Right lobe of liver (tissue), 6 donors: ENCODE measurements at regions not wholly inside any gene's neighbourhood (a gene's known extent, or its start where the extent isn't known, plus 50 kb on each side); places are given as distances from the start of the nearest gene placed in this dataset.

Source experiments
- ATAC-seq, 4 donors: fragments of 200-7000 bp; cut with Tn5 transposase; one replicate each; pipeline ENCODE4 v1.9.1; 2020; ENCODE audit warnings: mild to moderate bottlenecking in 4 of 4, moderate library complexity in 4 of 4
- DNase-seq, 3 donors: peaks; one replicate each; pipeline ENCODE4 v3.0.0-alpha.2; 2020
- H3K27ac ChIP-seq, 3 donors: fragments of 200-600 bp; one replicate each; pipeline ENCODE4 v1.8.0; 2022
- H3K27me3 ChIP-seq, 2 donors: fragments of 200-600 bp; one replicate each; pipeline ENCODE4 v1.8.0; 2022
- H3K36me3 ChIP-seq, 4 donors: fragments of 200-600 bp; sonication (generic) in 1 of 4; one replicate each; pipeline versions ENCODE4 v1.5.1 to v1.8.0; 2017 to 2022; ENCODE audit warnings: control low read depth in 1 of 4
- H3K4me1 ChIP-seq, 4 donors: fragments of 200-600 bp; sonication (generic) in 1 of 4; one replicate each; pipeline versions ENCODE4 v1.5.1 to v1.8.0; 2017 to 2022; ENCODE audit warnings: control low read depth in 1 of 4
- H3K4me3 ChIP-seq, 3 donors: fragments of 200-600 bp; one replicate each; pipeline ENCODE4 v1.8.0; 2022
- H3K9me3 ChIP-seq, 4 donors: fragments of 200-600 bp; sonication (generic) in 1 of 4; one replicate each; pipeline versions ENCODE4 v1.5.1 to v1.8.0; 2017 to 2022; ENCODE audit warnings: control low read depth in 1 of 4
- CTCF ChIP-seq, 4 donors: fragments of 200-600 bp in 3 of 4; fragments of 450-650 bp in 1 of 4; IDR thresholded peaks; one replicate each; pipeline versions ENCODE4 v1.5.1 to v1.8.0; 2016 to 2022; ENCODE audit warnings: antibody characterized with exemption in 4 of 4, mild to moderate bottlenecking in 2 of 4
- POLR2A ChIP-seq: fragments of 450-650 bp; IDR thresholded peaks from one replicate; pipeline ENCODE4 v1.6.1; 2017; ENCODE audit warnings: antibody characterized with exemption, mild to moderate bottlenecking
- WGBS: methylation state at CpG from one replicate; pipeline ENCODE4 v1.1.6; 2018; ENCODE audit warnings: low coverage, low lambda C conversion rate; ENCODE audit not compliant: insufficient coverage; ENCODE audit errors: missing lambda C conversion rate; 5-methylcytosine and 5-hydroxymethylcytosine counted together
- intact Hi-C, 2 donors: fragments of 100-400 bp; cut with DNase I; formaldehyde crosslinking; loops; one replicate each; pipeline versions ENCODE4 v1.11.2 to v1.14.1; 2022
- donor health status: DM: no; HTN: yes; CAD: no.
- donor health status: DM: no; HTN: no; CAD: no.
- donor health status: DM: no; HTN: no; CAD: no.
- donor health status: DM: no; HTN: yes; CAD: no.
- donor health status: DM: no; HTN: yes; CAD: no.

DNA sequence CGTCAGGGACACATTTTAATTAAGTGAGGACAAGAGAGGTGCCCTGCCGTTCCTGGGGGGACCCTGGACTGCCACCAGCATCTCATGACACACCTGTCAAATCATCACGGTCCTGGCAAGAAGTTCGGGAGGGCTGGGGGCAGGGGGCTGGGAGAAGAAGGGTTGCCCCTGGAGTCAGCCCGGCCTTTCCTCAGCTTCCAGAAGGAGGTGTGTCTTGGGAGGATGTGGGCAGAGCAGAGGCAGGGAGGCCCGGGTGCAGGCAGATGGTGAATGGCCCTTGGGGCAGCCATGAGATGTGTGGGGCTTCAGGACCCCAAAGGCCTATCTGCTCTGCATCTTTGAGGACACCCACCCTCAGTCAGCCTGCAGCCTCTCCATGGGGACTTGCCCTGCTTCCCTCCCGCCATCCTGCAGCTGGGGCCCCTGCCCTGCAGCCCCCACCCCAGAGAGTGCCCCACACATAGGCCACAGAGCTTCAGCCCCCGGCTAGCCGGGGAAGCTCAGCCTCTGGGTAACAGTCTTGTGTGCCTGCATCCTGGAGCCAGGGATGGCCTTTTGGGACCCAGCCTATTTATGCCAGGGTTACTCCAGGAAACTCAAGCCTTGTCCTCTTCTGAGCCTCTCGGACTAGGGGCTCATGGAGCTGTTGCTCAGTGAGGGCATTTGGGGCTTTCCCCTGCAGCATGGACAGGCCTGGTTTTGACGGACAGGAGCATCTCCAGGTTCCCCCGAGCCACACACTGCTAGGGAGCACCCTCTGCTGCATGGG lies 178.5 kb downstream of the KIF26A start:
- Histone ChIP-seq H3K9me3 (no peaks in the 10 kb centered on the region), H3K4me1 (no peaks in the 10 kb centered on the region), H3K36me3 (no peaks in the 10 kb centered on the region), H3K27me3 (no peaks in the 10 kb centered on the region), H3K27ac (no peak overlapping the region), H3K4me3 (no peak overlapping the region)
- ATAC-seq (no peak), DNase-seq (peak; percentile 12 to 43 (median 37))
- 61% methylated on average over 4 of the region's 12 CpGs for WGBS
- no peak for TF ChIP-seq POLR2A
- no peak for TF ChIP-seq CTCF (IDR thresholded peaks at IDR 0.05)
- intact Hi-C loops, result no loop called here

DNA sequence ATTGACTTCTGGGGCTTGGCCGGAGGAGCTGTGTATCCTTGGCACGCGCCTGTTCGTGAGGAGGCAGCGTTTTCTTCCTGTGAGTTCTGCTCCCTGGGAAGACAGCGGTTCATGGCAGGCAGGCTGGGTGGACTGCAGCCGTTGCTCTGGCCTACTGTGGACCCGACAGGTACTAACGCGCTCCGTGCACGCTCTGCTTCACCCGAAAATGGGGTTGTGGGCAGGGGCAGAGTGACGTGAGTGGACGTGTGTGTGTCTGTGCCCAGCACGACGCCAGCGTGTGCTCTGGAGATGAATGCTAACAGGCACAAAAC lies 179.1 kb downstream of the KIF26A start:
- Histone ChIP-seq H3K4me1 (no peaks in the 10 kb centered on the region), H3K27me3 (no peaks in the 10 kb centered on the region), H3K27ac (no peak overlapping the region), H3K36me3 (no peaks in the 10 kb centered on the region), H3K9me3 (no peaks in the 10 kb centered on the region), H3K4me3 (no peak overlapping the region)
- intact Hi-C loops, result no loop called here
- peak in 1 of 3 donors; percentile 44 for DNase-seq
- 68% methylated on average over 14 of the region's 18 CpGs for WGBS
- no peak for ATAC-seq
- no peak for TF ChIP-seq CTCF (IDR thresholded peaks at IDR 0.05)
- TF ChIP-seq POLR2A, result no peak

DNA sequence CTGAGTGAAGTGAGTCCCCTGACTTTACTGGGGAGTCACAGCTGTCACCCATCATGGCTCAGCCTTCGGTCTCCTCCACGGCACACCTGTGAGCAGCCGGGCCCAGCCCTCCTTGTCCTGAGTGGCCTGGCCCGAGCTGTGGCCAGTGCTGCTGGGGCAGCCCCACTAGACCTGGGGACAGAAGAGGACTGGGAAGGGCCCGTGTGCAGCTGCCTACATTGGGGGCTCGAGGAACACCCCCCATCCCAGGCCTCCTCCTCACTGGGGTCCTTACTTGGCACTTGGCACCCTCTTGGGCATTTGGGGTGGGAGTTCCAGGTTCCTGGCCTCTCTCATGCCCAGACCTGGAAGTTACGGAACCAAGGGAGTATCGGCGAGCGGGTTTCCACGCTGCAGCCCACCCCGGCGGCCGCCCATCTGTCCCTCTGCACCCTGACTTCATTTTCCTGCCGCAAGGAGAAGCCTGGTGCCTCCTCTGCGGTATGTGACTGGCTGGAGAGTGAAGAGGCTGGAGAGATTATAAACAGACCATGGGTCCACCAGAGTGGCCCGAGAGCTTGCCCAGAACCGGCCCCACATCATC lies 179.7 kb downstream of the KIF26A start:
- intact Hi-C loops, result no loop called here
- Histone ChIP-seq H3K4me1 (no peaks in the 10 kb centered on the region), H3K36me3 (no peaks in the 10 kb centered on the region), H3K27me3 (no peaks in the 10 kb centered on the region), H3K27ac (no peak overlapping the region), H3K4me3 (no peak overlapping the region), H3K9me3 (no peaks in the 10 kb centered on the region)
- 80% methylated on average over 1 of the region's 18 CpGs for WGBS
- ATAC-seq (no peak), DNase-seq (no peak)
- no peak for TF ChIP-seq CTCF (IDR thresholded peaks at IDR 0.05)
- no peak for TF ChIP-seq POLR2A

DNA sequence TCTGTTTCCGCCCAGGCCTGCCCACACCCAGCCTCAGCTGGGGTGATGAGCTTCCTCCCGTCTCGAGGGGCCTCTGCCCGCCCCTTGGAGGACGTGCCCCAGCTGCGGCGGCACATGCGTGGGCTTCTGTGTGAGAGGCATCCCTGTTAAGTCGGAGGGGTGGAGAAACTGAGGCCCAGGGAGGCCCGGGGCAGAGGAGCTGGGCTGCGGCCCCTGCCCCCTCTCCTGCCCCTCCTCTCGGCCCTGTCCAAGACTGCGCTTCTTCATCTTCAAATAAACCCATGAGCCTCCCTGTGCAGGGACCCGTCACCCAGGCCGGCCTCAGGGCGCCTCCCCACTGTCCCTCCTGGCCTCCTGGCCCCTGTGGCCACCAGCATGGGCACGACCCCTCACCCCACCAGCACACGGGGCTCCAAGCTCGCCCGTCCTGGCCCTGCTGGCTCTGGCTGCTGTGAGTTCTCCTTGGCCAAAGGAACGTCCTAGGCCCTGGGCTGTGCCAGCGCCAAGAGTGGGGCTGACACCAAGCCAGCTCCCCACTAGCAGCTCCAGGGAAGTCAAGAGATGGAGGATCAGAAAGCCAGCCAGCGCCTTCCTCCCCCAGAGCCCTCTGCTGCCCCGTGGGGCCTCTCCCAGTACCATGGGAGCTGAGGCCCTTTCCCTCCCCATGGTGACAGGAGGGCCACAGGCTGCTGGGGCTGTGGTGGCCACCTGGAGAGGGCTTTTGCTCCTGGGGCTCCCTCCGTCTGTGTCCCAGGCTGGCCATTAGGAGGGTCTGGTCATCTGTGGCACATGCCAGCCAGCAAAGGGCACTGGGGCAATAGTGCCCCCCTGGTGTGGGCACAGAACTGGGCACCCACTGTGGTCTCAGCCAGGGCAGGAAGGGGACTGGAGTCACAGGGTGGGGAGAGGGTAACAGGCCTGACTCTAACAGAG lies 180.4 kb downstream of the KIF26A start:
- TF ChIP-seq POLR2A (no peak), CTCF (IDR thresholded peaks at IDR 0.05) (no peak)
- no peak overlapping the region for H3K27ac ChIP-seq
- H3K4me1 ChIP-seq, result no peaks in the 10 kb centered on the region
- DNase-seq, result peak in 2 of 3 donors; percentile 10 to 32
- 15% methylated on average over 4 of the region's 25 CpGs for WGBS
- H3K36me3 ChIP-seq, result no peaks in the 10 kb centered on the region
- H3K4me3 ChIP-seq, result no peak overlapping the region
- ATAC-seq, result no peak
- H3K9me3 ChIP-seq, result no peaks in the 10 kb centered on the region
- intact Hi-C loops, result no loop called here
- no peaks in the 10 kb centered on the region for H3K27me3 ChIP-seq
